CD4-positive, alpha-beta T cell treated with Interleukin-4 for 4 hours (primary cell): ENCODE measurements at regions not wholly inside any gene's neighbourhood (a gene's known extent, or its start where the extent isn't known, plus 50 kb on each side); places are given as distances from the start of the nearest gene placed in this dataset.
"Not testable (repeated sequence)": the region's sequence is repeated elsewhere in the genome, so short reads cannot be mapped to it uniquely, and the experiment has no call there.

Experiments used
- DNase-seq: peaks from one replicate; pipeline ENCODE4 v3.0.0-alpha.2; 2020

DNA sequence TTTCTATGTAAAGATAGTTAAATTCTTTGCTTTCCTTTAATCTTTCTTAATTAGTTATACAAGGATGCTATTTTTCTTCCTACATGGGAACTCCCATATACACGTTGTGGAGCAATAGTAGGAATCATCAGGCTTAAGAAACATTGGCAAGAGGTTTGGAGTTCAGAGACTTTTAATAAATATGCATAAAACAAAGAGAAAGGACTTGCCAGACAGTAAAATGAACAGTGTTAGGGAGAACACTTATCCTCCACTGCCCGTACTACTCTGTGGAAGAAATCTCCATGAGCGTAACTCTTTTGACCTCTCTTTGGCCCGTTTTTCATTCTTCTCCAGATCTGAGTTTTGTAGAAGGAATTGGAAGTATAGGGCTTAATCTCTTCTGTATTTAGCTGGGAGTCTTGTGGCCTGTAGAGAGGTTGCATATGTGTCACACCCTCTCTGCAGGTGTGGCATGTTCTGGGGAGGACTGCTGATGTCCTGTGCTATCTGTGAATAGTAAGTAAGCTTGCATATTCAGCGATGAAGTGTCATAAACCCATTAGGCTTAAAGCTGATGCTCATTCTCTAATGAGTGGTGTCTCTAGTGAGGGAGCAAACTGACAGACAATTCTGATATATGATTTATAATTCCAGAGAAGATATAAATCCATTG is 455.4 kb upstream of the FAR2 start:
- DNase-seq, result no peak

DNA sequence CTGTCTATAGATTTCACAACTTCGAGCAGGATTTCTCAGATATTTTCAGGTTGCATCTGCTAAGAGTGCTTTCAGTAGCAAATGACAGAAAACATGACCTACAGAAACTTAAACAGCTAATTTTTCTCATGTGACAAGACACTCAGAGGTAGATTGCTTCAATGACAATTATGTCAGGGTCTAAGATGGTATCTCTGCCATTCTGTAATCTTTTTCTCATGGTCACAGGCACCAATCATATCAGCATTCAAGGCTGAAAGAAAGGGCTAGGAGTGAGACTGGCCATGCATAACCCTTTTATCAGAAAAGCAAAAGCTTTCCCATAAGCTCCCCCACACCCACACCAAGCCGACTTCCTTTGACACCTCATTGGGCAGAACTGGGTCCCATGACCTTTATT is 450.5 kb upstream of the FAR2 start:
- no peak for DNase-seq

DNA sequence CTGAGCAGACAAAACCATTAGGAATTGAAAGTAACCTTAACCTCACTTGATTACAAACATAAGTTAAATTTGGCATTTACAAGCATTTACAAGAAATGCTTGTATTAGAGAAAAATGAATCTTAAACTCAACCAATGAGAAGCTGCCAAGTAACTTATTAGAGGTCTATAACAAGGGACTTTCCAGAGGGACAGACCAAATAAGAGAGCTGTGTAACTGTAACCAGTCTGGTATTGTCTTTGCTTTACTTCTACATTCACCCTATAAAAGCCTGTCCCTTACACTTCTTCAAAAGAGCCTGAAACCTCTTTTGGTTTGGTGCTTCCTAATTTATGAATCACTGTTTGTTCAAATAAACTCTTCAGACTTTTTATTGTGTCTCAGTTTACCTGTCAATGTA is 450.0 kb upstream of the FAR2 start:
- DNase-seq, result no peak

DNA sequence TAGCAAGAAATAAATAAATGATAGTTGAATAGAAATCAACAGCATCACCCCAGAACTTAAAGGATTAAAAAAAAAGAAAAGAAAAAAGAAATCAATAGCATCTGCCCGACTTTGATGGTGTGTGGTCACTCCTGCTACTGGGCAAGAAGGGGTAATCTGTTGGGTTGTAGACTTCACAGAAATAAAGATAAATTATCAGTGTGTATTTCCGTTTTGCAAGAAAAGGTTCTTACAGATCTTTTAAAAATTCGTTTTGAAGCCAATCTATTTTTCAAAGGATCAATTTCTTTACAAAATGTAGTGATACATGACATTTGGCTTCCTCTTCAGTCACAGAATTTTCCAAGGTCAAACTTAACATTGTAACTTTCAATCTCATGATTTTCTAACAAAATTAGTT is 448.9 kb upstream of the FAR2 start:
- no peak for DNase-seq

DNA sequence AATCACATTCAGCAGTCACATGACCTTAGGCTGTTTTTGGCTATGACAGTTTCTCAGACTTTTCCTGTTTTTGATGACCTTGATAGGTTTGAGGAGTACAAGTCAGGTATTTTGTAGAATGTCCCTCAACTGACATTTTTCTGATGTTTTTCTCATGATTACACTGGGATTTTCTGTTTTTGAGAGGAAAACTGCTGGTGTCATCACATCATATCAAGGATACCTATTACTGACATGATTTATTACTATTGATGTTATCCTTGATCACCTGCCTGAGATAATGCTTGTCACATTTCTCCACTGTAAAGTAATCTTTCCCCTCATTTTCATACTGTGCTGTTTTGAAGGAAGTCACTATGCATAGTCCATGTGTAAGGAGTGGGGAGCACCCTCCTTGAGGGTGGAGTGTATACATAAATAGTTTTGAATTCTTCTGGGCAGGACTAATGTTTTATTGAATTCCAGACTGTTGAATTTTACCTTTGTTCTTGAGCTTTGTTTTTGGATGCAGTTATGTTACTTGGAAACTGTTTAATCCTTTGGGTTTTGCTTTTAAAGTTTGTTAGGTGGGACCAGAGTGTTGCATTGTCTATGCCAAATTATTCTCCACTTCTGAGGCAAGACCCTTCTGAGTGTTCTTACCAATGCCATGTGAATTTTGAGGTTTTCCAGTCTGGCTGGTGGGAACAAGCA is 444.5 kb upstream of the FAR2 start:
- no peak for DNase-seq

DNA sequence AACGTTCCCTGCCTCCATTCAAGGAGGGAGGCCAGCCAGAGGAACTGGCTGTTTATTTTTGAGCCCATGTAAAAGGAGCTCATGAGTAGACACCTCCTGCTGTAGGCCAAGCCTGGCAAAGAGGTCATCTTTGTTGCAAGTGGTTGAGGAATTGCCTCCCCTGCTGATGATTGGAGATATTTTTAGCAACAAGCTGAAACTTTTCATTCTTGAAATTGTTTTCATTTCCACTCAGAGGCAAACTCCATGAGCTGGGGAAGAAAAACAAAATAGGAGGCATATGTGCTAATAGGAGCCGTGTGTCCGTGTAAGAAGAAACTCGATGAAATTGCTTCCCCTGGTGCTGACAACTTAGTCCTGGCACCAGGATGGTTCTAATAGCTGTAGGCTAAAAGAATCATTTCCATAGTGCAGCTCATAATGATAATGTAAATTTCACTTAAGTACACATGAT is 440.1 kb upstream of the FAR2 start:
- no peak for DNase-seq

DNA sequence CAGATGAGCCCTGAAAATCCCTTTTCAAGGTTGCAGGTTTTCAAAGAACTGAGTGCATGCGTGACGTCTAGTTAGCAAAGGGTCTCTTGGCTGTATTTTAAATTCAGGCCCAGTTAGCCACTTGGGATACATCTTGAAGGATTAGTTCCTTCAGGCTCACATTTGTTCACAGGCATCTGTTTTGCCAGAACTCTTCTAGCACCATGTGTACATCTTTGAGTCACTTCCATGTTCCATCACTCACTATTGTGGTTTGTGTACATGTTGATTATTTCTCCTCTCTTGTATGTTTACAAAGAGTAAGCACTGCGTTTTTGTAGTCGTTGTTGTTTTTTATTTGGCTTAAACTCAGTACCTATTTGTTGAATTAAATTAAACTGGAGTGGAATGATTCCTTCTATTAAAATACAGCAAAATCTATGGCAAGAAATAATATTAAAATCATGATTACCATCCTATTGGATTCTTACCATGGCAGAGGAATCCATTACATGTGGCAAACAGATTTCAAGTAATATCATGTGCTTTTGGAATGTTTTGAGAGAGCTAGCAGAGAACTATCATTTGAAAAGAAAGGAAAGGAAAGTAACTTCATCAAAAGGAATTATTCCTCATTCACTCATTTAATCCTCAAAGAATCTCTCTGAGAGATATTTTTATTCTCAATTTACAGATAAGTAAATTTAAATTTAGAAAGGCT is 438.9 kb upstream of the FAR2 start:
- no peak for DNase-seq

DNA sequence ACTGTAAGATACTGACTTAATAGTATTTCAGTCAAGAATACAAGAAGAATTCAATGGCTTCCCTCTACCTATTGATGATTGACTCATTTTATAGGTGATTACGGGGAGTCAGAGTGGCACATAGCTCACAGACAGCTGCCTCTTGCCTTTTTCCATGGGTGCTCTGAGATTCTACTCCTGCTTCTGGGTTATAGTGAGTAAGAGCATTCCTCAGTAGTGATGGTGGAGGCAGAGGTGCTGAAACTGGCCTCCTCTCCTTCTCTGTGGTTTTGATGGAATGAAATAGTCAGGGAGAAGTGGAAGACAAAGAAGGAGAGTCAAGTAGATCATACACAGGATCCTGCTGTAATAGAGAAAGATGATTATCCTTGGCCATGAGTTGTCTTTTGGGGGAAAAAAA is 438.2 kb upstream of the FAR2 start:
- DNase-seq, result no peak

DNA sequence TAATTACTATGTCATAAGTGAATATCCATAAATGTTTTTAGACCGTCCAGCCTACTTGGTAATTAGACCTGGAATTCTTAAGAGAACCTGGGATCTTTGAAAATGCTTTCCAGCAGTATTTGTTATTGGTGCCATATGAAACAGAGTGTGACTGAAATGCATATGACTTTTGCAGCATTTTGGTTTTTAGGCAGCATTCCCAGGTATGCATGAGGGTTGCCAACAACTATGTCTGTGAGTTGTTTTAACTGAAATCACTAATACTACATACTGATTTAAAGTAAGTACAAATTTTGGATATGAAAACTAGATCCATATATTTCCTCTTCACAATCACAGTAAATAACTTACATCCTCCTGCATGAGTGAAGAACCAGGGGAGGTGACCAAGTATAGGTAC is 437.7 kb upstream of the FAR2 start:
- no peak for DNase-seq

DNA sequence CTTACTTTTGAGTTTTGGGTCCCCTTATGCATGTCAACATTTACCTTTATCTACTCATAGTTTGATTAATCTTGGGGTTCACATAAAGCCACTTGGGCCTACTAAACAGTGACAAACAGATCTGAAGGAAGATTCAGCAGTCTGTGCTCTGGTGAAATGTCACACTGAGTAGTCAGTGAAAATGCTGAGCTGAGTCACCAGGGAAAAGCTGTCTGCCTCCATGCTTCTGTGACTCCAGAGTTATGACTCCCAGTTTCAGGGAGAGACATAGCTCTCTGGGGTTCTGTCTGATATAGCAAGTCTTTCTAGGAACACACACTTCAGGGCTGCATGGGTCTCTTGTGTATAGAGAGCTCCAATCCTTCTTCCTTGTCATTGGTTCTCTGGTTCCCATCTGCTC is 406.3 kb upstream of the FAR2 start:
- no peak for DNase-seq

DNA sequence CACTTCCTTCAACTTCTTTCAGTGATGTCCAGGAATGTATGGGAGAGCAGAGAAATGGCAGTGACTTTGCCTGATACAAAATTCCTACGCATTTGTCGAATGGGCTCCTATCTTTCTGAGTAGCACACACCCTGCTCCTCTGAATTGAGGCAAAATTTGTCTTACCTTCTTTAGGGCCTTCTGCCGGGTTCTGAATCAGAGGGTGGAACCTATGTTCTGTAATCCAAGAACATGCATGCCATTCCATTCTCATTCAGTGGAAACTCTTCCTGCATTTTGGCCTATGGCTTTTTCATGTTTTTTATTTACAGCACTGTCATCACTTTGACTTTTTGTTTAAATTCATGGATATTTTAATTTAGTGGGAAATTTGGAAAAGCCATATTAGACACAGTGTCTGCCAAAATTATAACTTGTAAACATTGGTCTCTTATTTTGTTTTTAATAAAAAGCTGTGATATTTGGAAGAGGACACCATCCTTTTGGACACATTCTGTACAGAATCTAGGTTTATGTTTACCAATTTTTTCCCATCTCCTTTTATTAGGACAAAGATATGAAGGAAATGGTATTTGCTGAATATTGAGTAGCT is 402.2 kb upstream of the FAR2 start:
- no peak for DNase-seq

DNA sequence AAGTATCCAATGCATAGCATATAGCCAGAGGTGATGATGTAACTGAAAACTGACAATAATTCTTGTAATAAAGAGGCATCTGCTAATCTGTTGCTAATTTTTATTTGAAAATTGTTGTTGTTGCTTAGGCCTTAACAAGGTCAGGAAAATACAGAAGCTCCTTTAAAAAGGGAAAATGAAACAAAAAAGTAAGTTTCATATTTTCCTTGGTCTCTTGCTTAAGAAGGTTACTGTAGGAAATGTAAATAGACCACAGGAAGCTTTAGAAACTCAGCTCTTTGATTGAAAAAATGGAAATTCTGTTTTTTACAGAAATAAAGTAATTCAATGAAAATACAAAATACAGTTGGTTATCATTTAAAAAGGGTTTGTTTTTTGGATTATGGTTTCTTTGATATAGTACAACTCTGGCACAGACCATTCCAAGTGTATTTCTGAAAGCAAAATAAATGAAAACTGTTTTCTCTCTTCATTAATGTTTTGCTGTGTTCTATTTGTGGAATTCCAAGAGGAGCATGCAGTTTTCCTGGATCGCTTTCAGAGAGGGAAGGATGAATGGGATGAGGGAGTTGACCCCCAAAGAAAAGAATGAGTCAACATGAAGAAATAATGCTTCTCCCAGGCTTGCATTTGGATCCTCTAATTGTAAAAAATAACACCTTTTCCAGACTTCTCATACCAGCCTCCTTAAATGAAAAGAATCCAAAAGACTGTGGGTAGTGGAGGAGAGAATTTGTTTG is 398.0 kb upstream of the FAR2 start:
- no peak for DNase-seq

DNA sequence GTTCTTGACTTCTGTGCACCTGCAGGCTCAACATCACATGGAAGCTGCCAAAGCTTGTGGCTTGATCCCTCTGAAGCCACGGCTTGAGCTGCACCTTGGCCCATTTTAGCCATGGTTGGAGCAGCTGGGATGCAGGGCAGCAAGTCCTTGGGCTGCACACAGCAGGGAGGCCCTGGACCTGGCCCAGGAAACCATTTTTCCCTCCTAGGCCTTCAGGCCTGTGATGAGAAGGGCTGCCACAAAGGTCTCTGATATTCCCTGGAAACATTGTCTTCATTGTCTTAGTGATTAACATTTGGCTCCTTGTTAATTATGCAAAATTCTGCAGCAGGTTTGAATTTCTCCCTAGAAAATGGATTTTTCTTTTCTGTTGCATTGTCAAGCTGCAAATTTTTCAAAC is 394.1 kb upstream of the FAR2 start:
- DNase-seq, result no peak

DNA sequence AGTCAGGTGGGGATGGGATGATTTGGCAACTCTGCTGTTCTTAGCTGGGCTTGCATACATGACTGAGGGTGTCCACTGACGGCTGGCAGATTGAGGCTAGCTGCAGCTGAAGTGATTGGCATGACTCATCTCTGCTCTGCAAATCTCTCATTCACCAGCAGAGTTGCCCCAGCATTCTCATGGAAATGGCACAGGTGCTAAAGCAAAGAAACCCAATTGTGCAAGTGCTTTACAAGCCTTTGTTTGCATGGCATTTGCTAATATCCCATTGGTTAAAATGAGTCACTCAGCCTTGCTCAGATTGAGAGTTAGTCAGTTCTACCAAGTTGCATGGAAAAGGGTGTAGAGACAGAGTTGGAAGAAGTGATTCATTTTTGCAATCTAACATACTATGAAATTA is 389.7 kb upstream of the FAR2 start:
- no peak for DNase-seq

DNA sequence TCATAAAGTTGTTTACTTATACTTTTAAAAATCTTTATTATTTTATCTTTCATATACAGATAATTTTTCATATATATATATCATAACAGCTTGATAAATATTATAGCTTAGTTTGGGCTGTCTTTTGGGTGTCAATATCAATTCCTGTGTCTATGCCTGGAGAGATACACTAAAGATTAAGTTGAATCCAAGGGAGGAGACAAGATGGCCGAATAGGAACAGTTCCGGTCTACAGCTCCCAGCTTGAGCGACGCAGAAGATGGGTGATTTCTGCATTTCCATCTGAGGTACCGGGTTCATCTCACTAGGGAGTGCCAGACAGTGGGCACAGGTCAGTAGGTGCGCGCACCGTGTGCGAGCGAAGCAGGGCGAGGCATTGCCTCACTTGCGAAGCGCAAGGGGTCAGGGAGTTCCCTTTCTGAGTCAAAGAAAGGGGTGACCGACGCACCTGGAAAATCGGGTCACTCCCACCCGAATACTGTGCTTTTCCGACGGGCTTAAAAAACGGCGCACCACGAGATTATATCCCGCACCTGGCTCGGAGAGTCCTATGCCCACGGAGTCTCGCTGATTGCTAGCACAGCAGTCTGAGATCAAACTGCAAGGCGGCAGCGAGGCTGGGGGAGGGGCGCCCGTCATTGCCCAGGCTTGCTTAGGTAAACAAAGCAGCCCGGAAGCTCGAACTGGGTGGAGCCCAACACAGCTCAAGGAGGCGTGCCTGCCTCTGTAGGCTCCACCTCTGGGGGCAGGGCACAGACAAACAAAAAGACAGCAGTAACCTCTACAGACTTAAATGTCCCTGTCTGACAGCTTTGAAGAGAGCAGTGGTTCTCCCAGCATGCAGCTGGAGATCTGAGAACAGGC is 388.8 kb upstream of the FAR2 start:
- not testable (repeated sequence) for DNase-seq

DNA sequence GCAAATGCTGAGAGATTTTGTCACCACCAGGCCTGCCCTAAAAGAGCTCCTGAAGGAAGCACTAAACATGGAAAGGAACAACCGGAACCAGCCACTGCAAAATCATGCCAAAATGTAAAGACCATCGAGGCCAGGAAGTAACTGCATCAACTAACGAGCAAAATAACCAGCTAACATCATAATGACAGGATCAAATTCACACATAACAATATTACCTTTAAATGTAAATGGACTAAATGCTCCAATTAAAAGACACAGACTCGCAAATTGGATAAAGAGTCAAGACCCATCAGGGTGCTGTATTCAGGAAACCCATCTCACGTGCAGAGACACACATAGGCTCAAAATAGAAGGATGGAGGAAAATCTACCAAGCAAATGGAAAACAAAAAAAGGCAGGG is 387.2 kb upstream of the FAR2 start:
- DNase-seq, result not testable (repeated sequence)

DNA sequence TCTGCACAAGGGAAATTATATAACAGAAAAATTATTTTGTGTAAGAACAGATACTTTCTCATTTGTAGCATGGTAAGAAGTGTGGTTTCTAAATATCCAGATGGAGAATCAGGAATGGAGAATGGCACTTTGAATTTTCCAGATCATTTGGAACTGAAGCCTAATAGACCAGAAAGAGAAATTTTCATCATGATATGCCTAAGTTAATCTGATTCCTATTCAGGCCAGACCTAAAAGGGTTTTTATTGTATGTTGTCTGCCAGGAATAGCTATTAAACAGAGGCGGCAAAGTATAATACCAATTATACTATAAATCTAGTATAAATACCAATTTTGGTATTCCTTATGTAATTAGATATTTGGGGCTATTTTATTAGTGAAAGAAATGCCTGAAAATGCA is 382.7 kb upstream of the FAR2 start:
- DNase-seq, result no peak

DNA sequence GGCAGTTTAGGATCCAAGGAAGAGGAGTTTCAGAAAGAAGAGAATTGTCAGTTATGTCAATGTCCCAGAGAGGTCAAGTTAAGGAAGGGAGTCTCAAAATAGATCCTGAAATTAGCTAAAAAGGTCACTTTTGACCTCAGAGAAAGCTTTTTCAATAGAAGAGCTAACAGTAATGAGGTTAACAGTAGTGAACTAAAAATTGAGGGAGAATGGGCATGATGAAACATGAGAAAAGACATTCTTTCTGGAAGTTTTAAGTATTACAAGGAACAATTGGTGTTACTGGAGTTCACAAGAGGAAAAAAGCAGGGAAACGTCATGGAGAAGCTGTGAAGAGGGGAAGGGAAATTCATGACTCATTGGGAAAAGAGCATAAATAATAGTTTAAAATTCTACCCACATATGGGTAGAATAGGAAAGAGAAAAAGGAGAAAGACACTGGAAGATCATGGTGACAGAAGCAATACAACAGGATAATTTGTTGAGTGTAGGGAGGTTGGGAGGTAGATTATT is 381.2 kb upstream of the FAR2 start:
- DNase-seq, result no peak

DNA sequence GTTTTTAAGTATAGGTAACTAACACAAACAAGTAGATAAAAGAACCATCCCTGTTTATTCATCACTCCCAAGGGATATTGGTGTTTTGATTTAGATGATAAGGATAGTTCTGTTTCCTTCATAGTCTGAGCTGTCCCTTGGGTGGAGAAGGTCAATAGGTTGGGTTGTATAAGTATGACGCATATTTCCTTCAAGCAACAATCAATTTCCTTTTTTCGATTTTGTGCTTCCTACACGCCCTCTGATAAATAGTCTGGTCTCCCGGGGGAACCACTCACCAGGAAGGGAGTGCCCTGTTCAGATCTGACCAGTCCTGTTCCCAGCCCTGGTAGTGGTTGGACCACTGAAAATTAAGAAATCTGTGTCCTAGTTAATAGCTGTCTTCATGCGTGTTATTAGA is 378.8 kb upstream of the FAR2 start:
- DNase-seq, result no peak

DNA sequence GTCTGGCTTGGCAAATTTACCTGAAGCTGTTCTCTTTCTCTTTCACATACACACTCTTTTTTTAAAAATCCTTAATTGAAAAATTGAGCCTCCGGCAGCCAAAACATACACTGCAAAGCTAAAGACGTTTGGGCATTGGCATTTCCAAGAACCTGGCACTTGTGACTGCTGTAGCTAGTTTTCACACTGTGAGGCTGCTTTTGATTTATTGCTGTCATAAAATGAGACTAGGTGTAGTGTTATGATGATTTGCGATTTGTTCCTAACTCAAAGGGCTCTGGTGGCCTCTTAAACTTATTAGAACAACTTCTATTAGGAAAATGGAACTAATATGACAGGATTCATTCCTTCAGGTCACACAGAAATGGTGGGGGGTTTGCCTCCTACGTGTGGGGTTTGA is 377.1 kb upstream of the FAR2 start:
- no peak for DNase-seq

DNA sequence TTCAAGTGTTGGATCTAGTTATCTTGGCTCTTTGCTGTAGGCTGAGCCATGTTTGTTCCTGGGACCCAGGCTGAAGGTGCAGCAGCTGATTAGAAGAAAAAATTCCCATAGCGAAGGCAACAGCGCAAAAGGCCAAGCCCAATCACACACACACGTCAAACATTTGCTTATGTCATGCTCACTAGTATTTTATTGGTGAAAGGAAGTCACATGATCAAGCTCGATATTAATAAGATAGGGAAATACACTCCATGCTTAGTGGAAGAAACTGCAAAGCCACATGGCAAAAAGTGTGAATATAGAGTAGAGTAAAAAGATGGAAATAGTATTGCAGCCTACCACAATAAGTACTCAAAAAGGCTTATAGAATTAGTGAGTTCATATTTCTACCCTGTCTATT is 373.5 kb upstream of the FAR2 start:
- no peak for DNase-seq

DNA sequence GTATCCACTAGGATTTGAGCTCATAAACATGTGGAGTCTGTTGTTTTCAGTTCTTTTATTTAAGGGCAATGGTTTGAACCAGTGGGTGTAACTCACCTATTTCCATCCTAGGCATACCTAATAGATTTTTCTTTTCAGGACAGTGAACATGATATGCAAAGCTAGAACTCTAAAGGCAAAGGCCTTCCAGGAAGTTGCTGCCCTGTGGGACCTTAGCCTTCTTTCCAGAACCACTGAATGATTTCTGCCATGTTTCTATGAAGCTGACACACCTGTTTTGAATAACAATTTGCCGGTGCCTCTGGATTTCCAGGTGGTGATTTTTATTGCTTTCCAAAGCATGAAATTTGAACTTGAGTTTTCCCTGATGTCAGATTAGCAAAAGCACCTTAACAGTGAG is 372.9 kb upstream of the FAR2 start:
- DNase-seq, result no peak
